ENCODE measurements at regions not wholly inside any gene's neighbourhood (a gene's known extent, or its start where the extent isn't known, plus 50 kb on each side); places are given as distances from the start of the nearest gene placed in this dataset.

DNA sequence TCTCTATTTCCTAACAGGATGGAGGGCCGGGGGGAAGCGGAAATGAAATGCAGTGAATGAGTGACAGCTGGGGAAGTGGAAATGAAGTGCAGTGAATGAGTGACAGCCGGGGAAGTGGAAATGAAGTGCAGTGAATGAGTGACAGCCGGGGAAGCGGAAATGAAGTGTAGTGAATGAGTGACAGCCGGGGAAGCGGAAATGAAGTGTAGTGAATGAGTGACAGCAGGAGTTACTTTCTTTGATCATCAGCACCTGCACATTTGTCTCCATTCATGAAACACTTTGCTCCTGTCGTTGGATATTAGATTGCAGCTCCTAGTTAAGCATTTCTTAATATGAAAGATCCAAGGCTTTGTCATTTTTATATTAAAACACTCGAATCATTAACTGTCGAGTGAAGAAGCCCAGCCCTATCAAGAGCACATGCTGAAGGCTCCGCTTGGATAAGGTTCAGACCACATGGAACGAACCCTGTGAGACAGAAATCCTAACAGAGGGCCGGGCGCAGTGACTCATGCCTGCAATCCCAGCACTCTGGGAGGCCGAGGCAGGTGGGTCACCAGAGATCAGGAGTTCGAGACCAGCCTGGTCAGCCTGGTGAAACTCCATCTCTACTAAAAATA, 406.0 kb upstream of the ADARB2 start:
- DNase-seq (ENCODE audit: extremely low read depth, low read depth), result no peak

DNA sequence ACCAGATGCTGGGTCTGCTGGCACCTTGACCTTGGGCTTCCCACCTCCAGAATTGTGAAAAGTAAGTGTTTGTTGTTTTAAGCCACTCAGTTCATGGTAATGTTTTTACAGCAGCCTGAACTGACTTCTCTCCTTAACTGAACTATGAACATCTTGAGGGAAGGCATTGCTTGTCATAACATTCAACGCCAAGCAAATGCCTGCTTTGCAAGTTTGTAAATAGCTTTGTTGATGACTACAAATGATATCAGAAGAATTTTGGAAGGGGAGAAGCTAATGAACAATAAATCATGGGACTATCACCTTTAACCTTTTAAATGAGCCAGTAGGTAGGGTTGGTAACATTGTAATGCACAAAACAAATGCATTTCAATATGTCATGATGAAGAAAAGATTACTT, 402.4 kb upstream of the ADARB2 start:
- no peak for DNase-seq (ENCODE audit: extremely low read depth, low read depth)

DNA sequence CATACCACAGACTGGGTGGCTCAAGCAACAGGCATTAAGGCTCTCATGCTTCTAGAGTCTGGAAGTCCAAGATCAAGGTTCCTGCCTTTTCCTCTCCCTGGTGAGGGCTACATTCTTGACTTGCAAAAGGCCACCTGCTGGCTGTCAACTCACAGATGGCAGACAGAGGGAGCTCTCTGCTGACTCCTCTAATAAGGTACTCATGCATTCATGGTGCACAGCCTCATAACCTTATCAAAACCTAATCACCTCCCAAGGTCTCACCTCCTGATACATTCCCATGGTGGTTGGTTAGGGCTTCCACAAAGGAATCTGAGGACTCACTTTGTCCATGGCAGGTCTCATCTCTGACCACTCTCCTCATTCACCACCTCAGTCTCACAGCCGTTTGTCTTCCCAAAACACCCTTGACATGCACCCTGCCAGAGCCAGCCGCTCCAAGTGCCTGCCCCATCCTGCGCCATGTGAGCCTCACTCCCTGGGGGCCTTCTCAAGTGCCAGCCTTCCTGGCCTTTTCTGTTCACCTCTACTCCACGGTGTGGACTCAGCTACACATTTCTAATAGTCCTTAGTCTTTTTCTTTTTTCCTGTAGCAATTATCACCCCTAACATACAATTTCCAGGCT, 400.3 kb upstream of the ADARB2 start:
- DNase-seq (ENCODE audit: extremely low read depth, low read depth), result no peak

DNA sequence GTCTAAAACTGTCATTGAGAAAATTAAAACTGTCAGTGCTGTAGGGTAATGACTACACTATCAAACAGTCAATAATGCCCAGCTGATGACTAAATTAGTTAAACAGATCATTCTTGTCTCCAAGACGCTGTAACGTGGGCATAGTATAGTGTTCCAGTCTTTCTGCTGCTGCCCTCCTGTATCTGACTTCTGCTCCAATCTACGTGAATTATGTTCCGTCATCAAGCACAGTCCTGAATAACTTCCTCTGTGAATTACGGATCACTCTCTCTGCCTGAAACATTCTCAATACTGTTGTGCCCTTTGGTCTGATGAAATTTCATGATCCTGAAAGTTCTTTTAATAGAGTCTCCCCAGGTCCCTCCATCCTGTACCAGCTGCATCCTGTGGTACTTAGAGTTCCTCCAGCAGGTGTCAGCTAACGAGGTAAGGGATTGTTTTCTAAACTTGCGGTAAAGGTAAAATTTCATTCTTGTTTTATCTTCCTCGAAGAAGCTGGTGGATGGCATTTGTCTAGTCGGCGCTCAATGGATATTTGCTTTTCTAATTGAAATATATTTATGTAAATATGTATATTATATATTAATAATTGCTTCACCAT, 393.5 kb upstream of the ADARB2 start:
- DNase-seq (ENCODE audit: extremely low read depth, low read depth), result no peak

DNA sequence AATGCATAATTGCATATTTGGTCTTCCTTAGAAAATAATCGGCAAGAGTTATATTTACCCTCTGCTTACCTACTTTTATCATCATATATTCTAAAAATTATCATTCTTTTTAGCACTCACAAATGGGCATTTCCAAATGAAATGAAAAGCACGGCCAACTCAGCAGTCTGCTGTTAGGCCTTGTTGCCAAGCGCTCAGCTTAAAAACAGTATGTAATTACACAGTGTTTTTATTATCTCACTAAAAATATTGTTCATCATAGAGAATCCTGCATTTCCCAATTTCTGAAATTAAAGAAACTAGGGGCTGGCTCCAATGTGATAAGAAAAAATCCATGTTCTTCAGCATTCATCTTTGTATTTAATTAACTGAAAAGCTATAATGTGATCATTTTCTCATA, 391.7 kb upstream of the ADARB2 start:
- no peak for DNase-seq (ENCODE audit: extremely low read depth, low read depth)

DNA sequence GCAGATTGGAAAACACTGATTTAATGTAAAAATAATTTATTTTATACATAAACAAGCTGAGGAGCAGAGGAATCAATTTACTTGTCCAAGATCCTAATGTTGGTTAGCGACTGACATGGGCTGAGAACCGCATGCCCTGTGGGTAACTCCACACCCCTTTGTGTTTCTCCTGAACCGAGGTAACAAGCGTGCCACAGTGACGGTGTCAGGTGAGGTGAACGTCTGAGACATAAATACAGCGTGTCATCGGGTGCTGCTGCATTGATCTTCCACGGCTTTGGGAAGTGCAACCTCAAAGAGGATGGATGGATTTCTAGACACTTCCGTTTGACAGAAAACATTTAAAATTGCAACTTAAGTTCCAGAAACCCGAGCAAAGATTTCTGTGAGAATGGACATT, 386.8 kb upstream of the ADARB2 start:
- DNase-seq (ENCODE audit: extremely low read depth, low read depth), result no peak

DNA sequence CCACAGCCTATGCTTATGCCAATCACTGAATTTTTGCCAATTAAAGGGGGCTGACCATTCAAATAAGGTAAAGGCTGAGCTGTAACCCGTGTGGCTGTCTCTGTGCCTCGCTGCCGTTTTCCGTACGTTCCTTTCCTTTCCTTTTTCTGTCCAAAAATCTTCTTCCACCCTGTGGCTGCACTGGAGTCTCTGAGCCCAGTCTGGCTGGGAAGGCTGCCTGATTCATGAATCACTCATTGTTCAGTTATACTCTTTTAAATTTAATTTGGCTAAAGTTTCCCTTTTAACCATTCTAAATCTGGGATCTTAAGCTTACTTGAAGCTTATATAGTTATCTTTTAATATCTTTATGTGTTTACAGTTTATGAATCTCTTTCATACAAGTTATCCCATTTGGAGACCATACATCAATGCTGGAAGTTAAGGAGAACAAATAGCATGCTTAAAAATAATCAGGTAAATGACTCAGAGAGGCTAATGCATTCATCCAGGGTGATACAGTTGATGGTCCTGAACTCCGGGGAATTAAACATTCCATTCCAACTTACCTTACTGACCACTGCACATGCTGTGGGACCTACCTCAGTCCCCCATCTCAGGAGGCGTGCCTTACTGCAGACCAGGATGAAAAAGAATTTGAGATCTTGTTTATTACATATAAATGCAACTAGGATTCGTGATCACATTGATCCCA, 385.3 kb upstream of the ADARB2 start:
- DNase-seq (ENCODE audit: extremely low read depth, low read depth), result no peak

DNA sequence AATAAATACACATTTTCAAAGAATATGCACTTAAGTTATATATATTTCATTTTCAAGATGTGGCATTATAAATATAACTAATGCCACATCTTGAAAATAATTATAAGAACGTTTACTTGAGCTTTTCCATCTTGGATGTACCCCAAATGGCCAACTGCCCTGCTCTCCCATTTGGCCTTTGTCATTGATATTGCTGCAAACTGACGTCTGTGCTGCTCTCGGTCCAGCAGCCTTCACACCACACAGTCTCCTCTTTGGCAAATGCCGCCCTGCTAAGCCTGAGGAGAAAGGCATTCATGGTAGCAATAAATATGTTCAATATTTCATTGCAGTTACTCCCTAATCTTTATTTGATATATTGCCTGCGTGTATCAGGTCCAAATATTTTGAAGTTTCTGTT, 384.6 kb upstream of the ADARB2 start:
- DNase-seq (ENCODE audit: extremely low read depth, low read depth), result no peak

DNA sequence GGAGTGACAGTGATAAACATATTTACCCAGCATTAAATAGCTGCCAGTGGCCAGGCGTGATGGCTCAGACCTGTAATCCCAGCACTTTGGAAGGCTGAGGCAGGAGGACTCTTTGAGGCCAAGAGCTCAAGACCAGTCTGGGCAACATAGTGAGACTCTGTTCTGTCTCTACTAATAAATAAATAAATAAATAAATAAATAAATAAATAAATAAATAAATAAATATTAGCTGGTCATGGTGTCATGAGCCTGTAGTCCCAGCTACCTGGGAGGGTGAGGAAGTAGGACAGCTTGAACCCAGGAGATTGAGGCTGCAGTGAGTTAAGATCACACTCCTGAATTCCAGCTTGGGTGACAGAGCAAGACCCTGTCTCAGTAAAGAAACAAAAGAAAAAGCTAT, 384.0 kb upstream of the ADARB2 start:
- no peak for DNase-seq (ENCODE audit: extremely low read depth, low read depth)

DNA sequence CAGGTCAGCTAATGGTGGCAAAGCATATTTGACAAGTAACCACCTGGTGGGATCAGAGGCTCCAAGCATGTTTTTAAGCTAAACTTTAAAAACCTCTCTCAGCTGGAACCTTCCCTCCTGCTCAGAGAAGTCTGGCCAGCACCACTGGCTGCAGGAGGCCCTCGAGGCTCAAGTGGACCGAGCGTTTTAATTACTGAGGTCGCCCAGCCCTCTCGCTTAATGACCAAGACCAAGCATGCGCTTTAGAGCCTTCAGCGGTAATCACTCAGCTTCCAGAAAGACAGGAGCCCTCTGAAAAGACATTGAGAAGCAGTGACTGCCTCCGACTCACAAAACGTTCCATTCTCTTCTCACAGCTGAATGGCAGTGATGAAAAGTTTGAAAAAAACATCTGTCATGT, 383.4 kb upstream of the ADARB2 start:
- DNase-seq (ENCODE audit: extremely low read depth, low read depth), result no peak

DNA sequence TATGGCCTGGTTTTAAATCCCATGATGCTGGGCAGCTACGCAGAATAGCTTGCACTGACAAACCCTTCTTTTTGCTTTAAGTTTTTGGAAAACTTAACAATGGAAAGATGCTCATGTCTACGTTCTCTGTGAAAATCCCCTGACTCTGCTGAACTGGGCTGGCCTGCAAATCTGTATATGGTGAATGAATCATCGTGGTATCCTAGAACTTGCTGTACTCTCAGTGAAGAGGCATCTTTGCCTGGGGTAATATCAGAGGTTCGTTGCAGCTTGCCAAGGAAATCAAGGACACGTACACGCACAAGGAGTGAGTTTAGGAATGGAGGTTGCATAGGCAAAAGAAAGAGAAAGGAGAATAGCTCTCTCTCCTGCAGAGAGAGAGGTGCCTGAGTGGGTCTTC, 382.0 kb upstream of the ADARB2 start:
- DNase-seq (ENCODE audit: extremely low read depth, low read depth), result no peak

DNA sequence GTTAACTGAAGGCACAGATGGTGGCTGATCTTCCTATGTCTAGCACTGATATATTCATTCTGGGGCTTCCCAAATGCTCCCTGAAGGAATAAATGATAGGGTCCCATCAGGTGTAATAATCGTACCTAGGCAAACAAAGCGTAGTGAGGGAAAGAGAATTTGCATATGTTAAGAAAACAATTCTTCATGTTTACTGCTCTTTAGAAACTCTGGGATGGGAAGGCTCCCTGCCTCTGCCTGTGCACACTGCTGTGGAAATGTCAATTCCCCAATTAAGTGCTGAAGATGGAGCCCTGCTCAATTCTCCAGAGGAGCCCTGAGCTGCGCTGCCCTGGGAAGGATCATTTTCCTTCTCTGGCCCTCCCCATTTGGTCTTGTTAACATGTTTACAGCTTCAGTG, 380.9 kb upstream of the ADARB2 start:
- DNase-seq (ENCODE audit: extremely low read depth, low read depth), result no peak

DNA sequence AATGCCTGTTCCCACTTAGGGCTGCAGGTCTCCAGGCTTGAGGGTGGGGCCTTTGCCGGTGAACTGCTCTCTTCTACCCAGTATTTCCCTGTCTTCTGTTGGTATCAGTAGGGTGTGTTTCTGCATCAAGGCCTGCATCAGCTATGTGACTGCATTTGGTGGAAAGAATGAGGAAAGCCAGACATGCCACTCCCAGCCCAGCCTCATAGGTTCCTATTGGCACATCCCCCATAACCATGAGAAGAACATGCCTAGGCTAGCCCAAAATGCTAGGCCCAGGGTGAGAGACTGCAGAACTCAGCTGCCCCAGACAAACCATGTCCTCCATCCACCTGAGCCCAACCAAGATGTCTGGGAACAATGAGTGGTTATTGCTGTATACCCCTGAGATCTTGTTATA, 380.3 kb upstream of the ADARB2 start:
- no peak for DNase-seq (ENCODE audit: extremely low read depth, low read depth)

DNA sequence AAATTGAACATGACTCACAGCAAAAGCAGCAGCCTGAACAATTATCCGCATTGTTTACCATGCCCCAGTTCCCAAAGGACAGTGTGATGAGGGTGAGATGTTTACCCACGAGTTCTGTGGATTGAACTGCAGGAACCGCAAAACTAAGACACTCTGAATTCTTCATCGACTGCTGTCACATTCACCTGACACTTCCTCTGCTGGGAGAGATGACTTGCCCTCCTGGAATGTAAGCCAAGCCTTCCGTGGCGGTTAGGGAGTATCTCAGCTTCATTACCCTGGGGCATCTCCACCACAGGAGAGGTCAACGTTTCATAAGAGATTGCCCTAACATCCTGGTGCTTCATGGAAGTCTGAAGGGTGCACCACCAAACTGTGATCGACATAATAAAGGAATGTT, 374.6 kb upstream of the ADARB2 start:
- DNase-seq (ENCODE audit: extremely low read depth, low read depth), result peak; percentile 82

DNA sequence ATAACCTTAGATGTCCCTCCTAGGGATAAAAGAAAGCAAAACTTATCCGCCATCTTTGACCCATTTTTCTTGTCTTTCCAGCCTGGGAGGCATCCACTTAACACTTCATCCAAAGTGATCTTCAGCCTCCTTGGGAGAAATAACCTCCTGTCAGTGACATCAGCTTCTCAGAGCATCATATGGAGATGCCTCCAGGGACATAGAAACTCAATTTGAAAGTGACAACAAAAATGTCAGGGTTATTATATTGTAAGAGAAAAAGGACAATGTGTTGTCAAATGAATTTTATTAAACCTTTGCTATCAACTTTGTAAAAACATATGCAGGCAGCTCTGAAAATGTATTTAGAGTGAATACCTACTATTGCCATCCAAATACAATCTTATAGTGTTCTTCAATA, 371.2 kb upstream of the ADARB2 start:
- no peak for DNase-seq (ENCODE audit: extremely low read depth, low read depth)

DNA sequence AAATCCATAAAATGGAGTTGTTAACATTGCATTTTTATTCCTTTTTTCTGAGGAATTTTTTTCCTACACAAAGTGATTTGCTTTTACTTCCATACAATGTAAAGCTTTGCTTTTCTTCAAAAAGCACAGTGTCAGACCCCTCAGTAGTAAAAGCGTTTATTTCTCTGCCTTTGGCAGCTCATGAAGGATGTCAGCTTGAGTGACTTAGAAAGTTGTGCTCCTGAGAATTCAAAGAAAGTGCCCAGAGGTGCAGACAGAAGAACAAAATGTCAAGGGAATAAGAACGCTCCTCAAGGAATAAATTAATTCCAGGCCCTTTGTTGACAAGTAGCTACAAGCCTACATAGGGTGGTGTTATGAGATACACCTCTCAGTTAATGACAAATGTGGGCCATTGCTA, 369.3 kb upstream of the ADARB2 start:
- no peak for DNase-seq (ENCODE audit: extremely low read depth, low read depth)

DNA sequence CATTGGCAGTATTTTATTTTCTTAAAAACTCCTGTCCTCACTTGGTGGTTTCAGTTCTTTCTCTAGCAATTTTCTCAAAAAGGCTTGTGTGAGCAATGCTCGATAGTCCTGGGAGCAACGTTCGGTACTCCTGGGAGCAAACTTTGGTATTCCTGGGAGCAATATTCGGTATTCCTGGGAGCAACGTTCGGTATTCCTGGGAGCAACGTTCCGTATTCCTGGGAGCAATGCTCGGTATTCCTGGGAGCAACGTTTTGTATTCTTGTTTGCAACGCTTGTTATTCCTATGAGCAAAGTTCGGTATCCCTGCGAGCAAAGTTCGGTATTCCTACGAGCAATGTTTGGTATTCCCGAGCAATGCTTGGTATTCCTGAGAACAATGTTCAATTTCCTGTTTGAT, 362.0 kb upstream of the ADARB2 start:
- DNase-seq (ENCODE audit: extremely low read depth, low read depth), result no peak

DNA sequence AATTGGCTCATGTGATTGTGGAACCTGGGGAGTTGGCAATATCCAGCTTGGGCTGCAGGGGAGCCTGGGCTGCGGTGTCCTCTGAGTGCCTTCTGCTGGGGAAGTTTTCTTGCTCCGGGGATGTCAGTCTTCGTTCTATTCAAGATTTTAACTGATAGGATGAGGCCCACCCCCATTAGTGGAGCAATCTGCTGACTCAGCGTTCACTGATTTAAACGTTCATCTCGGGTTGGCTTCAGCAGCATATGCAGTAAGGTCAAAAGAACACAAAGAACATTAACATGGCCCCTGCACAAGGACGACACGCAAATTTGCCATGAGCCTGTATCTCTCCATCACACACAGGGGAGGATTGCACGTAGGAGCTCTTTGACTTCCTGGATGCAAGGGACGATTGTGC, 360.6 kb upstream of the ADARB2 start:
- no peak for DNase-seq (ENCODE audit: extremely low read depth, low read depth)

DNA sequence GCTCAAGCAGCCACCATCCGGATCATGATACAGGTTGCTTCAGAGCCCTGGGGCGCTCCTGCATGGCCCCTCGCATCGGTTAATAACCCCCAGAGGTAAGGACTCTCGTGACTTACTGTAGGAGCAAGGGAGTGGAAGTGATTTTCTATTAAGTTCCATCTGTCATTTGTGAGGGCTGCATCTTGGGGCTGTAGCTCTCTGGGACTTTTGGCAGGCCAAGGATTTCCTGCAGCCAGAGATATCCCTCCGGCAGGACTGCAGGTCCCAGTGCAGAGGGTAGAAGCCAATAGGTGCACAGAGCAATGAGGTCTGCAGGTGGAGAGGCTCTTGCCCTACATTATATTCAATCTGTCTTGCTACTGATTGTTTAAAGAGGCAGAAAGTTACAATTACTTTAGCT, 356.8 kb upstream of the ADARB2 start:
- DNase-seq (ENCODE audit: extremely low read depth, low read depth), result no peak

DNA sequence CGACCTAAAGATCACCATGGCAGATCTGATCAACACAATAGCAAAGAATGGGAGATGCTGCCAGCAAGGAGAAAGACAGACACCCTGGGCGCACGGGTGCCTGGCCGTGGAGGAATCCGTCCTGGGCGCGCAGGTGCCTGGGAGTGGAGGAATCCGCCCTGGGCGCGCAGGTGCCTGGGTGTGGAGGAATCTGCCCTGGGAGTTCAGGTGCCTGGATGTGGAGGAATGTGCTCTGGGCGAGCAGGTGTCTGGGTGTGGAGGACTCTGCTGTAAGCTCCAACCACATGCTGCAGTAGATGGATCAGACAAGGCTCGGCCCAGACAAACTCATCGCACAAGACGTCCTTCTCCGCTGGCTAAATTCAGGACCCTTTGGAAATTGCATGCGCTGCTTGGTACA, 346.3 kb upstream of the ADARB2 start:
- DNase-seq (ENCODE audit: extremely low read depth, low read depth), result no peak

DNA sequence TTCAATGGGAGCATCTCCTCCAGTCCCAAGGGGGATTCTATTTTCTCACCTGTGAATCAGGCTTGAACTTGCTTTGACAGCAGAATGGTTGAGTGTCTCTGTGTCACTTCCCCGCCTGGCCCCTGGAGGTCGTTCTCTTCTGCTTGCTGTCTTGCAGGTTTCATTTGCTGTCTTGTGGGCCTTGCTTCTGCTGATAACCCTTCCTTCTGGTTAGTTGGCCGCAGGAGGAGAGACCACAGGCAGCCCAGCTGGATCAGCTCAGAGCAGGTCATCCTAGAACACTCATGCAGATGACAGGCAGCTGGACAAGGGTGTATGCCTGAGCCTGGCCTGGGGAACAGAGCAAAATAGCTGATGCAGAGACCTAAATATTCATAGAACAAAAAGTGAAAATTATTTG, 344.2 kb upstream of the ADARB2 start:
- no peak for DNase-seq (ENCODE audit: extremely low read depth, low read depth)

DNA sequence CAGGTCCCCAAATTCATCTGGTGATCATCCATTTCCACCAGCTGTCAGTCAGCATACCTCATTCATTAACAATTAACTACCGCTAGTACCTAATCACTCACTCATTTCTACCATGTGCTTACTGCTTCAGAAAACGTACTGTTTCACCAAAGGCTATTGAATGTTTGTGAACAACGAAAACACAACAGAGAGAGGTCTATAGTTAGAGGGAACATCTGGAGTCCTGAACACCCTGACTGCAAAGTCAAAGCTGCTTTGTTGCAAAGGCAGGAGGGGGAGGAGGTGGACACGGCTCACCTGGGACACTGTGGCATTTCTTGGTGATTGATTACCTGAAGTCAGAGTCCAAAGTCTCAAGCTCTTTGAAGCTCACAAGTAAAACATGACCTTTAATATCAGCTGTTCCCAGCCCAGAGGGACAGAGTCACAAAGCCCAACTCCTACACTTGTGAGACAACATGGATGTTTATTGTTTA, 342.3 kb upstream of the ADARB2 start:
- no peak for DNase-seq (ENCODE audit: extremely low read depth, low read depth)
